ENCODE measurements at regions not wholly inside any gene's neighbourhood (a gene's known extent, or its start where the extent isn't known, plus 50 kb on each side); places are given as distances from the start of the nearest gene placed in this dataset.

GRCh38 chr16:79388396-79388795, 212.1 kb downstream of the MAF start:
- no peak overlapping the region for H3K4me3 ChIP-seq (ENCODE audit: low read length)
- H3K36me3 ChIP-seq (ENCODE audit: insufficient read depth, low read length) = no peaks in the 10 kb centered on the region
- no peak overlapping the region for H3K9ac ChIP-seq (ENCODE audit: low read length)
- no peak overlapping the region for H2AFZ ChIP-seq (ENCODE audit: low read depth, low read length)
- H4K20me1 ChIP-seq (ENCODE audit: insufficient read depth) = no peaks in the 10 kb centered on the region
- no peak overlapping the region for H3K4me2 ChIP-seq (ENCODE audit: low read length)
- H3K27ac ChIP-seq (ENCODE audit: low read length) = no peak overlapping the region
- no peaks in the 10 kb centered on the region for H3K9me3 ChIP-seq (ENCODE audit: low read length)
- H3K9me2 ChIP-seq (ENCODE audit: insufficient read depth, low read length) = no peaks in the 10 kb centered on the region
- no peaks in the 10 kb centered on the region for H3K27me3 ChIP-seq (ENCODE audit: insufficient read depth, low read depth, low read length)
- H3F3A ChIP-seq (ENCODE audit: insufficient read depth, low read length, poor library complexity, severe bottlenecking) = no peaks in the 10 kb centered on the region
- TF ChIP-seq TAF1 (IDR thresholded peaks at IDR 0.05; ENCODE audit: low read depth) (no peak), MXI1 (conservative IDR thresholded peaks at IDR 0.05; ENCODE audit: poor library complexity, severe bottlenecking) (no peak), EZH2 (IDR thresholded peaks at IDR 0.05; ENCODE audit: borderline replicate concordance, insufficient read depth, low read length, poor library complexity, severe bottlenecking) (no peak)
- H3K79me2 ChIP-seq (replicated peaks; ENCODE audit: insufficient read depth, low read length) = no peaks in the 10 kb centered on the region

- H3K79me2 ChIP-seq (replicated peaks; ENCODE audit: insufficient read depth, low read length) = no peaks in the 10 kb centered on the region
- H3K9me2 ChIP-seq (ENCODE audit: insufficient read depth, low read length) = no peaks in the 10 kb centered on the region
- H3K36me3 ChIP-seq (ENCODE audit: insufficient read depth, low read length) = no peaks in the 10 kb centered on the region
- H3K4me3 ChIP-seq (ENCODE audit: low read length) = no peak overlapping the region
- no peaks in the 10 kb centered on the region for H3F3A ChIP-seq (ENCODE audit: insufficient read depth, low read length, poor library complexity, severe bottlenecking)
- H3K27me3 ChIP-seq (ENCODE audit: insufficient read depth, low read depth, low read length) = no peaks in the 10 kb centered on the region
- no peak overlapping the region for H3K27ac ChIP-seq (ENCODE audit: low read length)
- no peak overlapping the region for H3K4me2 ChIP-seq (ENCODE audit: low read length)
- H2AFZ ChIP-seq (ENCODE audit: low read depth, low read length) = no peak overlapping the region
- no peak overlapping the region for H3K9ac ChIP-seq (ENCODE audit: low read length)
- H4K20me1 ChIP-seq (ENCODE audit: insufficient read depth) = no peaks in the 10 kb centered on the region
- TF ChIP-seq CTCF (IDR thresholded peaks at IDR 0.05; ENCODE audit: poor library complexity, severe bottlenecking) = no peak
- TF ChIP-seq MXI1 (conservative IDR thresholded peaks at IDR 0.05; ENCODE audit: poor library complexity, severe bottlenecking) = no peak
- TF ChIP-seq RAD21 (conservative IDR thresholded peaks at IDR 0.05) = no peak
- TF ChIP-seq SMC3 (conservative IDR thresholded peaks at IDR 0.05; ENCODE audit: poor library complexity) = no peak
- no peak for TF ChIP-seq TAF1 (IDR thresholded peaks at IDR 0.05; ENCODE audit: low read depth)
- TF ChIP-seq POLR2AphosphoS5 (IDR thresholded peaks at IDR 0.05) = no peak
- no peak for TF ChIP-seq REST (IDR thresholded peaks at IDR 0.05; ENCODE audit: borderline replicate concordance)
- TF ChIP-seq EZH2 (IDR thresholded peaks at IDR 0.05; ENCODE audit: borderline replicate concordance, insufficient read depth, low read length, poor library complexity, severe bottlenecking) = no peak
- TF ChIP-seq EP300 (conservative IDR thresholded peaks at IDR 0.05; ENCODE audit: poor library complexity, severe bottlenecking) = no peak
- no peaks in the 10 kb centered on the region for H3K9me3 ChIP-seq (ENCODE audit: low read length)
Observed at GRCh38 chr16:79386299-79386698, 214.2 kb downstream of the MAF start.

All from neural cell (in vitro differentiated cells).